Esophagus (tissue), 2 donors: ENCODE measurements at regions not wholly inside any gene's neighbourhood (a gene's known extent, or its start where the extent isn't known, plus 50 kb on each side); places are given as distances from the start of the nearest gene placed in this dataset.

ENCODE experiments used
- H3K27ac ChIP-seq, 2 donors: one replicate each; pipeline ENCODE4 v1.5.1; 2013; ENCODE audit warnings: low read depth in 2 of 2, mild to moderate bottlenecking in 2 of 2, inconsistent platforms in 1 of 2, low read length in 1 of 2, moderate library complexity in 1 of 2
- H3K27me3 ChIP-seq, 2 donors: one replicate each; pipeline ENCODE4 v1.6.1; 2013; ENCODE audit warnings: low read length in 2 of 2, control low read depth in 1 of 2, mild to moderate bottlenecking in 1 of 2; ENCODE audit not compliant: insufficient read depth in 2 of 2, control insufficient read depth in 1 of 2
- H3K36me3 ChIP-seq, 2 donors: one replicate each; pipeline ENCODE4 v1.6.1; 2013; ENCODE audit warnings: low read length in 1 of 2; ENCODE audit not compliant: control insufficient read depth in 2 of 2, insufficient read depth in 2 of 2
- H3K4me1 ChIP-seq, 2 donors: one replicate each; pipeline ENCODE4 v1.6.1; 2013; ENCODE audit warnings: low read length in 1 of 2; ENCODE audit not compliant: control insufficient read depth in 2 of 2, insufficient read depth in 2 of 2
- H3K4me3 ChIP-seq, 2 donors: one replicate each; pipeline ENCODE4 v1.5.1; 2013; ENCODE audit warnings: low read length in 2 of 2, mild to moderate bottlenecking in 2 of 2, low read depth in 1 of 2, moderate library complexity in 1 of 2
- H3K9me3 ChIP-seq, 2 donors: one replicate each; pipeline ENCODE4 v1.6.1; 2013; ENCODE audit warnings: mild to moderate bottlenecking in 2 of 2, low read depth in 1 of 2, low read length in 1 of 2, moderate library complexity in 1 of 2; ENCODE audit not compliant: control insufficient read depth in 2 of 2, insufficient read depth in 1 of 2
- WGBS, 2 donors: extraction: QIAGEN DNeasy Blood & Tissue Kit; methylation state at CpG; one replicate each; pipeline ENCODE4 v1.1.7; 2013; 5-methylcytosine and 5-hydroxymethylcytosine counted together
- donor health status: healthy with polysubstance abuse.
- donor health status: Bipolar disorder and iron deficiency.

- H3K27me3 ChIP-seq: no peaks in the 10 kb centered on the region
- H3K27ac ChIP-seq: no peak overlapping the region
- H3K36me3 ChIP-seq: no peaks in the 10 kb centered on the region
- H3K4me1 ChIP-seq: no peaks in the 10 kb centered on the region
- peaks cover 0 to 5% of the 10 kb centered on the region in 2 donors for H3K9me3 ChIP-seq
- 71 to 82% methylated on average over 1 of the region's 1 CpG for WGBS, 2 donors
- H3K4me3 ChIP-seq: no peak overlapping the region
Observed at GRCh38 chr1:101453844-101454243, 217.0 kb downstream of the S1PR1 start.

GRCh38 chr1:101455166-101455565 lies 218.3 kb downstream of the S1PR1 start:
- peaks cover 0 to 5% of the 10 kb centered on the region in 2 donors for H3K9me3 ChIP-seq
- WGBS, 2 donors: 69 to 70% methylated on average over 4 of the region's 4 CpGs
- no peaks in the 10 kb centered on the region for H3K4me1 ChIP-seq
- no peaks in the 10 kb centered on the region for H3K36me3 ChIP-seq
- H3K27me3 ChIP-seq: no peaks in the 10 kb centered on the region
- no peak overlapping the region for H3K27ac ChIP-seq
- H3K4me3 ChIP-seq: no peak overlapping the region

DNA sequence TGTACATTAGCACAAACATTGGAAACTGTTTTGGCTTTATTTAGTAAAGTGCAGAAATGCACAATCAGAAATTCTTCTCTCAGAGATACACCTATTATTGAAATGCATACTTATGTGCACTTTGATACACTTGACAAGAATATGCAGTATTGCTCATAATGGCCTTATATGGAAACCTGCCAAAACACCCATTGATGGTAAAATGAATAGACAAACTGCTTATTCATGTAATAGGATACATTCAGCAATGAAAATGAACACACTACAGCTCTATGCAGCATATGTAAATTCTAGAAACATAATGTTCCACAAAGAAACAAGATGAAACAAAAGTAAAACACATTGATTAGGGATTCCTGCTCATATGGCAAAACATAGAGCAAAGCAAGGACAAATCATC lies 223.9 kb downstream of the S1PR1 start:
- Histone ChIP-seq H3K27ac (no peak overlapping the region), H3K9me3 (no peaks in the 10 kb centered on the region), H3K27me3 (no peaks in the 10 kb centered on the region), H3K4me3 (no peak overlapping the region), H3K4me1 (no peaks in the 10 kb centered on the region), H3K36me3 (no peaks in the 10 kb centered on the region)

GRCh38 chr1:101463195-101463594 lies 226.4 kb downstream of the S1PR1 start:
- WGBS, 2 donors: 66 to 74% methylated on average over 1 of the region's 1 CpG
- no peaks in the 10 kb centered on the region for H3K36me3 ChIP-seq
- H3K9me3 ChIP-seq: no peaks in the 10 kb centered on the region
- no peaks in the 10 kb centered on the region for H3K27me3 ChIP-seq
- no peak overlapping the region for H3K4me3 ChIP-seq
- H3K4me1 ChIP-seq: no peaks in the 10 kb centered on the region
- H3K27ac ChIP-seq: no peak overlapping the region

- no peaks in the 10 kb centered on the region for H3K9me3 ChIP-seq
- no peak overlapping the region for H3K4me3 ChIP-seq
- no peak overlapping the region for H3K27ac ChIP-seq
- no peaks in the 10 kb centered on the region for H3K4me1 ChIP-seq
- WGBS, 2 donors: 94% methylated on average over 2 of the region's 2 CpGs
- H3K27me3 ChIP-seq: no peaks in the 10 kb centered on the region
- no peaks in the 10 kb centered on the region for H3K36me3 ChIP-seq
Observed at GRCh38 chr1:101465941-101466340, 229.1 kb downstream of the S1PR1 start.

GRCh38 chr1:101474039-101474665 lies 237.3 kb downstream of the S1PR1 start:
- no peak overlapping the region for H3K4me3 ChIP-seq
- H3K4me1 ChIP-seq: no peaks in the 10 kb centered on the region
- H3K9me3 ChIP-seq: peaks cover 0 to 5% of the 10 kb centered on the region in 2 donors
- H3K27ac ChIP-seq: no peak overlapping the region
- WGBS, 2 donors: 3 to 4% methylated on average over 1 of the region's 1 CpG
- H3K27me3 ChIP-seq: no peaks in the 10 kb centered on the region
- no peaks in the 10 kb centered on the region for H3K36me3 ChIP-seq

DNA sequence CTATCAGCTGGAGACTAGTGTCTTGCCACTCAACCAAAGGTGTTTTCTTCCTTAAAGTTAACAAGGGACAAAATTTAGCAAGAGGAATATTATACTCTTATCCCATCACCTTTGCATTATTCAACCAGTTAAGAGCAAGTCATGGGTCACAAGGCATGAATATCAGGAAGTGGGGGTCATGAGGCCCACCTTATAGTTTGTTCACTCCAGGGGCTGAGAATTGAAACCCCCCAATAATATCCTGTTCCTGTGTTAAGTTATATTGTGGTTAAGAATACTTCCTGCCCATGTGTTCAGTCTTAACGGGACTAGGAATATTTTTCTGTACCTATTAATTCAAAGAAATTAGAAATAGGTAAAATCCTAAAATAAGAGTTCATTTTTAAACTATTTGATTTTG lies 239.7 kb downstream of the S1PR1 start:
- WGBS, 2 donors: 59 to 64% methylated on average over 1 of the region's 1 CpG
- H3K36me3 ChIP-seq: no peaks in the 10 kb centered on the region
- H3K27ac ChIP-seq: no peak overlapping the region
- H3K4me3 ChIP-seq: no peak overlapping the region
- no peaks in the 10 kb centered on the region for H3K27me3 ChIP-seq
- H3K9me3 ChIP-seq: peaks cover 0 to 5% of the 10 kb centered on the region in 2 donors
- H3K4me1 ChIP-seq: no peaks in the 10 kb centered on the region

GRCh38 chr1:101479945-101480344 lies 243.1 kb downstream of the S1PR1 start:
- Histone ChIP-seq H3K36me3 (no peaks in the 10 kb centered on the region), H3K9me3 (no peaks in the 10 kb centered on the region), H3K27ac (no peak overlapping the region), H3K27me3 (no peaks in the 10 kb centered on the region), H3K4me3 (no peak overlapping the region), H3K4me1 (no peaks in the 10 kb centered on the region)

DNA sequence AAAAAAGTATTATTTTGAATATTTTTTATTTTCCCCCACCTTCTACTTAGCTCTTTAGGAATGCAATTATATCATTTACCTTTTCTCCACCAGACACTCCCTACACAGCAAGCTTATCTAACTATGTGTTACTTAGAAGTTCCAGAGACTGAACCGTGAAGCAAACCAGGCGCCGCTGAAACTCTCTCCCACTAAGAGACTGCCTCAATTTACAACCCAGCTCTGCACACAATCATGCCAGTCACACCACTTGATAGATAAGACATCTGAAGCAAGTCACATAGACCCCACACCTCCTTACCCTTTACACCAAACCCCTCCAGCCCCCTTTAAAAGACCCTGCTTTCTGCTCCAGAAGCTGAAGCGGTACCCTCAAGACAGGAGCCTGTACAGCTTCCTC lies 245.5 kb downstream of the S1PR1 start:
- no peak overlapping the region for H3K27ac ChIP-seq
- H3K36me3 ChIP-seq: no peaks in the 10 kb centered on the region
- 79 to 86% methylated on average over 4 of the region's 4 CpGs for WGBS, 2 donors
- no peaks in the 10 kb centered on the region for H3K9me3 ChIP-seq
- H3K4me1 ChIP-seq: no peaks in the 10 kb centered on the region
- H3K27me3 ChIP-seq: no peaks in the 10 kb centered on the region
- no peak overlapping the region for H3K4me3 ChIP-seq

GRCh38 chr1:101483982-101484688 lies 247.3 kb downstream of the S1PR1 start:
- no peaks in the 10 kb centered on the region for H3K27me3 ChIP-seq
- H3K36me3 ChIP-seq: no peaks in the 10 kb centered on the region
- 49 to 52% methylated on average over 5 of the region's 5 CpGs for WGBS, 2 donors
- H3K4me1 ChIP-seq: no peaks in the 10 kb centered on the region
- H3K4me3 ChIP-seq: no peak overlapping the region
- H3K27ac ChIP-seq: no peak overlapping the region
- no peaks in the 10 kb centered on the region for H3K9me3 ChIP-seq
